Inflammatory macrophage (primary cell): ENCODE measurements at regions not wholly inside any gene's neighbourhood (a gene's known extent, or its start where the extent isn't known, plus 50 kb on each side); places are given as distances from the start of the nearest gene placed in this dataset.
A peak's percentile ranks its signal among the peaks of the same experiment; 100 is the strongest.
"Not testable (repeated sequence)": the region's sequence is repeated elsewhere in the genome, so short reads cannot be mapped to it uniquely, and the experiment has no call there.

Experiments
- DNase-seq, 2 donors: peaks; one replicate each; pipeline ENCODE4 v3.0.0-alpha.2; 2020 to 2022

- DNase-seq = peak; percentile 52 to 73
Observed at GRCh38 chr1:230509281-230509977, 83.3 kb upstream of the PGBD5 start.

GRCh38 chr1:230507666-230508402 is 81.7 kb upstream of the PGBD5 start:
- peak; percentile 36 to 42 for DNase-seq

- no peak for DNase-seq
Observed at GRCh38 chr1:230507236-230507635, 81.1 kb upstream of the PGBD5 start.

- DNase-seq = no peak
Observed at GRCh38 chr1:230506451-230506850, 80.3 kb upstream of the PGBD5 start.

GRCh38 chr1:230504310-230504709 is 78.2 kb upstream of the PGBD5 start:
- no peak for DNase-seq

GRCh38 chr1:230503726-230504125 is 77.6 kb upstream of the PGBD5 start:
- no peak for DNase-seq

- DNase-seq = no peak
Observed at GRCh38 chr1:230502996-230503395, 76.9 kb upstream of the PGBD5 start.

- DNase-seq = no peak
Observed at GRCh38 chr1:230502306-230502705, 76.2 kb upstream of the PGBD5 start.

GRCh38 chr1:230501849-230502248 is 75.7 kb upstream of the PGBD5 start:
- DNase-seq = no peak

- DNase-seq = no peak
Observed at GRCh38 chr1:230501242-230501641, 75.1 kb upstream of the PGBD5 start.

GRCh38 chr1:230500063-230500462 is 73.9 kb upstream of the PGBD5 start:
- DNase-seq = no peak

- no peak for DNase-seq
Observed at GRCh38 chr1:230499496-230499895, 73.4 kb upstream of the PGBD5 start.

GRCh38 chr1:230498704-230499103 is 72.6 kb upstream of the PGBD5 start:
- no peak for DNase-seq

- DNase-seq = no peak
Observed at GRCh38 chr1:230496451-230496850, 70.3 kb upstream of the PGBD5 start.

GRCh38 chr1:230495891-230496385 is 69.8 kb upstream of the PGBD5 start:
- DNase-seq = no peak

- DNase-seq = no peak
Observed at GRCh38 chr1:230495076-230495475, 68.9 kb upstream of the PGBD5 start.

GRCh38 chr1:230494514-230494913 is 68.4 kb upstream of the PGBD5 start:
- DNase-seq = no peak

GRCh38 chr1:230494026-230494425 is 67.9 kb upstream of the PGBD5 start:
- DNase-seq = no peak

GRCh38 chr1:230493264-230493663 is 67.1 kb upstream of the PGBD5 start:
- no peak for DNase-seq

- no peak for DNase-seq
Observed at GRCh38 chr1:230490436-230490835, 64.3 kb upstream of the PGBD5 start.

GRCh38 chr1:230487773-230488428 is 61.8 kb upstream of the PGBD5 start:
- no peak for DNase-seq

GRCh38 chr1:230476622-230477003 is 50.5 kb upstream of the PGBD5 start:
- DNase-seq = no peak

- DNase-seq = not testable (repeated sequence)
Observed at GRCh38 chr1:230475856-230476621, 49.9 kb upstream of the PGBD5 start.
